ENCODE measurements at regions not wholly inside any gene's neighbourhood (a gene's known extent, or its start where the extent isn't known, plus 50 kb on each side); places are given as distances from the start of the nearest gene placed in this dataset.

DNA sequence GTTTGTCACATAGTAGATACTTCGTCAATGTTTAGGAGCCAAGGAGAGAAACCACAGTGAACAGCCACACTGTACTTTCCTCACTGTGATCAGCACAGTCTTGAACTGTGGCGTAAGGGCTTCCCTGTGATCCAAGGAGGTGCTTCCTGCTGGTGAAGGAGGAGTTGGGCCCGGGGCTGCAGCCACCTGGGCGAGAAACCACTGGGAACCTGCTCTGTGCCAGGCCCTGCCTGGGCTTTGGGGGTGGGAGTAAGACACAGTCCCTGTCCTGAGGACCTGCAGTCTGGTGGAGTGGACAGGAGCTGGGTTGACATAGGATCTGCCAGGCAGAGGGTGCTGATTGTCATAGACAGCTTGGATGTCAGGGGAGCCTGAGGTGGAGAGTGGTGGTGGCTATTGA is 60.5 kb upstream of the MRPS22 start:
- TF ChIP-seq POLR2AphosphoS5 (IDR thresholded peaks at IDR 0.05; ENCODE audit: low read depth, low read length) (no peak), TCF7L2 (IDR thresholded peaks at IDR 0.05; ENCODE audit: low read depth, low read length) (no peak), REST (IDR thresholded peaks at IDR 0.05; ENCODE audit: insufficient read depth in 1 of 2, low read depth in 2 of 2, low read length in 1 of 2) (no peak)
- no peaks in the 10 kb centered on the region for H3K9me3 ChIP-seq (ENCODE audit: control insufficient read depth, insufficient read depth, low read depth, low read length)
- POLR2A ChIA-PET = no interaction called here
- H3K27ac ChIP-seq (ENCODE audit: low read length) = no peak overlapping the region
- H3K4me1 ChIP-seq (ENCODE audit: control insufficient read depth, insufficient read depth, low read length) = peaks cover 8% of the 10 kb centered on the region
- intact Hi-C loops (cut with micrococcal nuclease; ENCODE audit: unreplicated experiment) (no loop called here), in situ Hi-C loops (cut with HindIII; ENCODE audit: low pct_unique_long_range_greater_than_20kb, low sequenced_read_pairs) (no loop called here)
- H3K4me3 ChIP-seq (ENCODE audit: low read depth in 2 of 2, low read length in 2 of 2) = no peak overlapping the region
- CTCF ChIA-PET = no interaction called here
- ATAC-seq (no peak), DNase-seq (ENCODE audit: low read depth, low spot score) (no peak)
- no peaks in the 10 kb centered on the region for H3K36me3 ChIP-seq (ENCODE audit: control insufficient read depth, insufficient read depth, low read length)
- no TSS peak for BruUV-seq (replicated peaks)
- H3K27me3 ChIP-seq (ENCODE audit: control insufficient read depth, insufficient read depth, low read length) = no peaks in the 10 kb centered on the region

DNA sequence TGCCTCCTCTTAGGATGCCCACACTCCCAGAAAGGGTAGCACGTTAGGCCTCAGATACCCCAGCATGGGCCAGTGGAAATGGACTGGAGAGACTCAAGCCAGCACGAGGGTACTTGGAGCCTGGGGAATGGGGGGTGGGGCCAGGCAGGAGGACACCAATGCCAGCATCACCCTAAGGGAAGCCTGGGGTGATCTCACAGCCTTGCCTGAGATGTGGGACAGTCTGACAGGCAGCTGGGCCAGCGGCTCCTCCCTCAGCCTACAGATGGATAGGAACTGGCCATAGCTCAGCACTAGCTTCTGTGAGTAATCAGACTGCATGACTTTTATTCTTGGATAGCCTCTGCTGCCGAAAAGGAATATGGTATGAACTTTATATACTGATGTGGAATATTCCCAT is 59.6 kb upstream of the MRPS22 start:
- no peaks in the 10 kb centered on the region for H3K9me3 ChIP-seq (ENCODE audit: control insufficient read depth, insufficient read depth, low read depth, low read length)
- intact Hi-C loops (cut with micrococcal nuclease; ENCODE audit: unreplicated experiment) = no loop called here
- H3K36me3 ChIP-seq (ENCODE audit: control insufficient read depth, insufficient read depth, low read length) = no peaks in the 10 kb centered on the region
- no peak overlapping the region for H3K4me3 ChIP-seq (ENCODE audit: low read depth in 2 of 2, low read length in 2 of 2)
- ChIA-PET CTCF (no interaction called here), POLR2A (no interaction called here)
- in situ Hi-C loops (cut with HindIII; ENCODE audit: low pct_unique_long_range_greater_than_20kb, low sequenced_read_pairs) = no loop called here
- no peak overlapping the region for H3K27ac ChIP-seq (ENCODE audit: low read length)
- BruUV-seq (replicated peaks) = no TSS peak
- no peaks in the 10 kb centered on the region for H3K27me3 ChIP-seq (ENCODE audit: control insufficient read depth, insufficient read depth, low read length)
- H3K4me1 ChIP-seq (ENCODE audit: control insufficient read depth, insufficient read depth, low read length) = peaks cover 14% of the 10 kb centered on the region
- TF ChIP-seq, protein P1, sequence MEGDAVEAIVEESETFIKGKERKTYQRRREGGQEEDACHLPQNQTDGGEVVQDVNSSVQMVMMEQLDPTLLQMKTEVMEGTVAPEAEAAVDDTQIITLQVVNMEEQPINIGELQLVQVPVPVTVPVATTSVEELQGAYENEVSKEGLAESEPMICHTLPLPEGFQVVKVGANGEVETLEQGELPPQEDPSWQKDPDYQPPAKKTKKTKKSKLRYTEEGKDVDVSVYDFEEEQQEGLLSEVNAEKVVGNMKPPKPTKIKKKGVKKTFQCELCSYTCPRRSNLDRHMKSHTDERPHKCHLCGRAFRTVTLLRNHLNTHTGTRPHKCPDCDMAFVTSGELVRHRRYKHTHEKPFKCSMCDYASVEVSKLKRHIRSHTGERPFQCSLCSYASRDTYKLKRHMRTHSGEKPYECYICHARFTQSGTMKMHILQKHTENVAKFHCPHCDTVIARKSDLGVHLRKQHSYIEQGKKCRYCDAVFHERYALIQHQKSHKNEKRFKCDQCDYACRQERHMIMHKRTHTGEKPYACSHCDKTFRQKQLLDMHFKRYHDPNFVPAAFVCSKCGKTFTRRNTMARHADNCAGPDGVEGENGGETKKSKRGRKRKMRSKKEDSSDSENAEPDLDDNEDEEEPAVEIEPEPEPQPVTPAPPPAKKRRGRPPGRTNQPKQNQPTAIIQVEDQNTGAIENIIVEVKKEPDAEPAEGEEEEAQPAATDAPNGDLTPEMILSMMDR (IDR thresholded peaks at IDR 0.05) = no peak
- TF ChIP-seq REST (IDR thresholded peaks at IDR 0.05; ENCODE audit: insufficient read depth in 1 of 2, low read depth in 2 of 2, low read length in 1 of 2) (no peak), POLR2AphosphoS5 (IDR thresholded peaks at IDR 0.05; ENCODE audit: low read depth, low read length) (no peak), SIN3A (IDR thresholded peaks at IDR 0.05; ENCODE audit: borderline replicate concordance, insufficient read depth, low read depth, low read length) (no peak), TCF7L2 (IDR thresholded peaks at IDR 0.05; ENCODE audit: low read depth, low read length) (no peak)
- ATAC-seq (no peak), DNase-seq (ENCODE audit: low read depth, low spot score) (no peak)

Measured in Panc1 (cell line).